Transverse colon (tissue), 4 donors: ENCODE measurements at regions not wholly inside any gene's neighbourhood (a gene's known extent, or its start where the extent isn't known, plus 50 kb on each side); places are given as distances from the start of the nearest gene placed in this dataset.

ENCODE experiments used
- EP300 ChIP-seq: sonication (generic); formaldehyde crosslinking; IDR thresholded peaks from one replicate; pipeline ENCODE4 v1.6.1; 2017; ENCODE audit warnings: antibody characterized with exemption, low read depth
- POLR2A ChIP-seq: fragments of 450-650 bp; IDR thresholded peaks from one replicate; pipeline ENCODE4 v1.6.1; 2016; ENCODE audit warnings: antibody characterized with exemption, mild to moderate bottlenecking, moderate library complexity
- POLR2AphosphoS5 ChIP-seq, 3 donors: sonication (generic); formaldehyde crosslinking; IDR thresholded peaks; one replicate each; pipeline ENCODE4 v1.6.1; 2016; ENCODE audit warnings: antibody characterized with exemption in 3 of 3
- TF ChIP-seq, protein P1 (sequence below), 5 experiments: fragments of 200-600 bp in 3 of 5; fragments of 450-650 bp in 2 of 5; sonication (generic) in 3 of 5; IDR thresholded peaks; 1 replicate in 2 of 5; 2 replicates in 3 of 5; pipeline ENCODE4 v1.5.1; 2016 to 2017; ENCODE audit warnings: antibody characterized with exemption in 5 of 5, inconsistent platforms in 3 of 5, mild to moderate bottlenecking in 2 of 5, moderate library complexity in 1 of 5

DNA sequence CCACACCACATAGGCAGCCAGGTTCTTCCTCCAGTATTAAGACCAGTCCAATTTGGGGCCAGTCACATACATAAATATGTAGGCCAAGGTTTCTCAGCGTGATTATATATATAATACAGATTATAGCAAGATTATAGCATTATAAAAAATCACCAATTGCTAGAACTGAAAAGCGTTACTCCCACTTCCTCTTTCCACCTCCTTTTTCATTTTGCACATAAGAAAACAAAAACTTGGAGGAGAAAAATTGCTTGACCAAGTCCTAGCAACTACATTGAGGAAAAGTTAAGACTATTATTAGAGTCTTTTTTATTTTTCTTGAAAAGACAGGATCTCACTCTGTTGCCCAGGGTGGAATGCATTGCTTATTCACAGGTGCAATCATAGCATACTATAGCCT is 262.7 kb upstream of the KCNN2 start:
- TF ChIP-seq, protein P1, sequence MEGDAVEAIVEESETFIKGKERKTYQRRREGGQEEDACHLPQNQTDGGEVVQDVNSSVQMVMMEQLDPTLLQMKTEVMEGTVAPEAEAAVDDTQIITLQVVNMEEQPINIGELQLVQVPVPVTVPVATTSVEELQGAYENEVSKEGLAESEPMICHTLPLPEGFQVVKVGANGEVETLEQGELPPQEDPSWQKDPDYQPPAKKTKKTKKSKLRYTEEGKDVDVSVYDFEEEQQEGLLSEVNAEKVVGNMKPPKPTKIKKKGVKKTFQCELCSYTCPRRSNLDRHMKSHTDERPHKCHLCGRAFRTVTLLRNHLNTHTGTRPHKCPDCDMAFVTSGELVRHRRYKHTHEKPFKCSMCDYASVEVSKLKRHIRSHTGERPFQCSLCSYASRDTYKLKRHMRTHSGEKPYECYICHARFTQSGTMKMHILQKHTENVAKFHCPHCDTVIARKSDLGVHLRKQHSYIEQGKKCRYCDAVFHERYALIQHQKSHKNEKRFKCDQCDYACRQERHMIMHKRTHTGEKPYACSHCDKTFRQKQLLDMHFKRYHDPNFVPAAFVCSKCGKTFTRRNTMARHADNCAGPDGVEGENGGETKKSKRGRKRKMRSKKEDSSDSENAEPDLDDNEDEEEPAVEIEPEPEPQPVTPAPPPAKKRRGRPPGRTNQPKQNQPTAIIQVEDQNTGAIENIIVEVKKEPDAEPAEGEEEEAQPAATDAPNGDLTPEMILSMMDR (IDR thresholded peaks at IDR 0.05): no peak
- TF ChIP-seq POLR2A (no peak), POLR2AphosphoS5 (IDR thresholded peaks at IDR 0.05) (no peak), EP300 (no peak)
